ENCODE measurements at regions not wholly inside any gene's neighbourhood (a gene's known extent, or its start where the extent isn't known, plus 50 kb on each side); places are given as distances from the start of the nearest gene placed in this dataset.

GRCh38 chr1:223445402-223445801 is 52.2 kb downstream of the CCDC185 start:
- no peak for DNase-seq

DNA sequence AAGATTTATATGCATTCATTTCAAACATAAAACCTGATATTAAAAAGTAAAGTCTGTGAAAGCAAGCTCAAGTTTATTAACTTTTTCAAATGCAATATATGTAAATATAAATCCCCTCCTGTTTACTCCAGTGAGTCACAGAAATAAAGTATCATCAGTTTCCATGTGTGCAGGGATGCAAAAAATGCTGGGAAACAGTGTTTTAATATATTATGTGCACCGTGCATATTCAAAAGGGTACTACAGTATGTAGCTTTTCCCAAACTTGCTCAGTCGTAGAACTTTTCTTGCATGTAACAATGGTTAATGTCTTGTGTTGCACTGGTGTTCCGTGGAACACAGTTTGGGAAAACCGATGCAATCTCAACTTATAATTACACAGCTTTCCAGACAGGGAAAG is 60.7 kb downstream of the CCDC185 start:
- no peak for DNase-seq

DNA sequence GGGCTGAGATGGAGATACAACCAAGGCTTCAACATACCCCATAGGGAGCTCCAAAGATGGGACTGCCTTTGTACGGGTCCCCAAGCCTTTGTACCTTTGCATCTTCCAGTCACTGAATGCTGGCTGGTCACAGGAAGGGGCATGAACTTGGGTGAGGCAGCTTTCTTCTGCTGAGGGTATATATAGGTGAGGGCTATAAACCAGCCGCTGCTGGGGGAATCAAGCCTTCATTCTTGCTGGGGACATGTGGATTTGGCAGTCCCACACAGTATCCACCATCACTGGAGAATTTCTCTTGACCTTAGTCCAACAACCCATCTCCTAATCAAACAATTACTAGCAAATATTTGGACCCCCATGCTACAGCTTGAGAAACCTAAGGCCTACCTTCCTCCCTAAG is 61.7 kb downstream of the CCDC185 start:
- no peak for DNase-seq

GRCh38 chr1:223455470-223455869 is 62.3 kb downstream of the CCDC185 start:
- DNase-seq: no peak

GRCh38 chr1:223456747-223457146 is 63.5 kb downstream of the CCDC185 start:
- no peak for DNase-seq

DNA sequence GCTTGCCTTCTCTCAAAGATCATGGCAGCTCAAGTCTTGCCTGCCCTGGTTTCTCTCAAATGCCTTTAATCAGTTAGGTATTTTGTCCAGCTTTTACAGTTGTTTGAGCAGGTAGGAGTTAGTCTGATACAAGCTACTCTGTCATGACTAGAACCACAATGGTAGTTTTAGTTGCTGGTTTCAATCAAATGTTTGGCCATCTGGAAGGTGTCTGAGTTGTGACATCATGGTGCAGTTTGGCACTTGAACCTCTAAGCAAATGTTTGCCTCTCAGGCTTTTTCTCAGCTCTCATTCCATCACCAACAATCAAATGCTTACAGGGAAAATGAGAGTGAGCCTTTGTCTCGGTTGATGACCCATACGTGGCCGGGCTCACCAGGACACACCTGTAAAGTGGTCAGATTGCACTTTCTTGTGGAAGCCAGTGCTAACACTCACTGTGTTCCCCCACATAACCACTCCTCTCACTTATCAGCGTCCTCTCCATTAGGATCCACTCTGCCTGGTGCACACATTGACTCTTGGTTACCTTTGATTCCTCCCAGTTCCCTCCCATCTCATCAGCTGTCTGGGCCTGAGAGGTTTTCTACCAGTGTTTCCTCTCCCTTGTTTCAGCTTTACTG is 67.5 kb downstream of the CCDC185 start:
- no peak for DNase-seq

- no peak for DNase-seq
Measured at GRCh38 chr1:223462047-223462630, 68.9 kb downstream of the CCDC185 start.

- DNase-seq: no peak
Measured at GRCh38 chr1:223462866-223463404, 69.7 kb downstream of the CCDC185 start.

DNA sequence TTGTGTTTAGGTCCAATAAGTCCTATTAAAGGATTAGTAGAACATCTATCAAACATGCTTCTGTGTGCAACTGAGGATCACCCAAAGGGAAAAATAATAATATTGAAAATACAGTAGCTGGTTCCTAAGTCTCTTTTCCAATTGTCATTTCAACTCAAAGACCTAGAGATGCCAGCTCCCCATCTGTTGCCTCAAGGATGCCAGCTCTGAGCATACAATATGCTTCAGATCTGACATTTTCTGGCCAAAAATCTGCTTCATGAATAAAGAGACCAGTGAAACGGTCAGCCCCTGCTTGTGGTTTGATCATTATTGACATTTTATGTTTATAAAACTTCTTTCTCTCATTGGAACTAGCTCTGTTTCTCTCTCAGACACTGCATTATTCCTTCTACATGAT is 72.9 kb downstream of the CCDC185 start:
- DNase-seq: no peak

GRCh38 chr1:223471566-223471965 is 78.4 kb downstream of the CCDC185 start:
- DNase-seq: no peak

DNA sequence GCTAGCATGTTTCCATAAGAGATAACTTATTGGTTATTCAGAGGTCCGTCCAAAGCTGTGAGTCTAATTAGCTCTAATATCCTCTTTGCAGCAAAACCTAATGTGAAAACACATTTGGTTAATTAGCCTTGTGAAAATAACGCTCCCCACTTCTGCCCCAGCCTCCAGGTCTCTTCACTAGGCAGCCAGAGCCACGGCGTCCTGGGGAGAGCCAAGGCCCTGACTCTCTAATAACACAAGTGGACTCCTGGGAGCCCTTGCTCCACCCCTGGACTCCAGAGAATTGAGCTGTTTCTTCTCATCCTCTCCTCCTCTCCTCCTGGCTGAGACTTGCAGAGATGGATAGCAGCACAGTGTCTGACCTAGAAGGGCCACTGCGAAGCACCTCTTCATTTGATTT is 78.8 kb downstream of the CCDC185 start:
- DNase-seq: no peak

DNA sequence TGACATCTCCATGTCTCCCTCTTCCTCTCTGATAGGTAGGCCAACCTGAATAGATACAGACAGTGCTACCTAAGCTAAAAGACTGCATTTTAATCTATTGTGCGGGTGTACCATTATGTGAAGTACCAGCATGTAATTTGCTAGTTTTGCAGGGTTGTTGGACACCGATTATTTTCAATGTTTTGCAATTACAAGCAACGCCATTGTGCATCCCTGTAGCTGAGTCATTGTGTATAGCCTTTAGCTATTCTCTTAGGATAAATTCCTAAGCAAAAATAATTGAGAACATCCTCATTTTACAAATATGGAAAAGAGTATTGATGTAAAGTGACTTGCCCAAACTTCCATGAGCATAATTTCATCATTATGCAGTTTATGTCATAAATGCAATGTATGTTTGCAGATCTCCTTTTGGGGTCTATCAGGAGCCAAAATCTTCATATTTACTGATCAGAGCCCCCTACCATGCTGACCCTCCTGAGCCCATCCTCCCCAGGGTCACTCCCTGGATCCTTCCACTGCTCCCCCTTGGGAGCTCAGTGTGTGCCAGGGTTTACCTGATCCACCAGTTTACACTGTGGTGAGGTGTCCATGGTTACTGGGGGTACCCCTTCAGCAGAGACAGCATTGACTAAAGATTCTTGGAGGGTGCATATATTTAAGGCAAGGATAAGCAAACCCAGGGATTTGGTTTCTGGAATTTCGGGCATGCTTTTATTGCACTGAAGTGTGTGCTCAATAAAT is 80.6 kb downstream of the CCDC185 start:
- no peak for DNase-seq

DNA sequence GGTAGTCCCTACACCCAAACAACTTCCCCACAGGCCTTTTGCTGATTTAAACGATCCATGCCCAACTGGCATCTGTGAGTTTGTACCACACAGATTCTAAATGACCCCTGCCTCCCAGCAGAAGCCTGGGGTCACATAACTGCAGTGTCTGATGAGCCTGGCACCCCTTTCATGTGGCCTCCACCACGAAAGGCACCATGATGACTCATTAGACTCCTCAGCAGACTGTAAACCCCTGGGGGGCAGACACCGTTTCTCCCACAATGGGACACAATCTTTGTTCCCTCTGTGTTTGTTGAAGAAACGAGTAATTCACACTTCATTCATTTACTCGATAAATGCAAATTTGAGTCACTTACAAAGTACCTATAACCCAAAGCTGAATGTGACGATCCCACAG is 81.6 kb downstream of the CCDC185 start:
- no peak for DNase-seq

- DNase-seq: no peak
Measured at GRCh38 chr1:223477456-223477855, 84.2 kb downstream of the CCDC185 start.

DNA sequence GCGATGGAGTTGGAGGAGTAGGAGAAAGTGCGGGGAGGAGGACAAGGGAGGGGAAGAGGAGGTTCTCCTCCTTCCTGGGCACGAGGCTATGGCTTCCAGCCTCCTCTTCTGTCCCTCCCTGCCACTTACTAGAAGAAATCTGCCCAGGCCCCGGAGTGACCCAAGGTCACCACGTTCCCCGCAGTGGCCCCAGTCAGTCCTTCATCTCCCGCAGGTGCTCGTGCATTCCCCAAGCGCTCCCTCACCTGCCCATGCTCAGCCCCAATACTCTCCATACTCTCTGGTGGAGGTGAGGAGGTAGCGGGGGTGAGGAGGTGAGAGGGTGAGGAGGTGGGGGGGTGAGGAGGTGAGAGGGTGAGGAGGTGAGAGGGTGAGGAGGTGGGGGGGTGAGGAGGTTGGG is 85.4 kb downstream of the CCDC185 start:
- no peak for DNase-seq

- DNase-seq: no peak
Measured at GRCh38 chr1:223479261-223479660, 86.0 kb downstream of the CCDC185 start.

GRCh38 chr1:223479718-223480425 is 86.7 kb downstream of the CCDC185 start:
- no peak for DNase-seq

- no peak for DNase-seq
Measured at GRCh38 chr1:223482132-223482531, 88.9 kb downstream of the CCDC185 start.

- no peak for DNase-seq
Measured at GRCh38 chr1:223482766-223483165, 89.6 kb downstream of the CCDC185 start.

DNA sequence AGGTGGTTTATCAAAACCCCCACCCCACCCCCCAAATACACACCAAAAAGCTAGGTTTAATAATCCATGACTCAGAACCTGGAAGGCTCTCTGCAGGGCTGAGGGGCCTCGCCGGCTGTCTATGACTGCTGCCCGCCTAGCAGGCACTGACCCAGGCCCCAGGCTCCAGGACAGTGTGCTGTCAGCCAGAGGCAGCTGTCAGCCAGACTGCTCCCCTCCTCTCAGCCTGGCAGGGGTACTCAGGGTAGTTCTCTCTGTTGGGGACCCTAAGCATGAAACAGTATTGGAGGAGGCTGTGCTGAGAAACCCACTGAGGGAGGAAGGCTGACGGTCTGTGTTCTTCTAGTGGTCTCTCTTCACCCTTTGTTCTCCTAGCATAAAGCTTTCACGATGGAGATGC is 90.3 kb downstream of the CCDC185 start:
- no peak for DNase-seq

DNA sequence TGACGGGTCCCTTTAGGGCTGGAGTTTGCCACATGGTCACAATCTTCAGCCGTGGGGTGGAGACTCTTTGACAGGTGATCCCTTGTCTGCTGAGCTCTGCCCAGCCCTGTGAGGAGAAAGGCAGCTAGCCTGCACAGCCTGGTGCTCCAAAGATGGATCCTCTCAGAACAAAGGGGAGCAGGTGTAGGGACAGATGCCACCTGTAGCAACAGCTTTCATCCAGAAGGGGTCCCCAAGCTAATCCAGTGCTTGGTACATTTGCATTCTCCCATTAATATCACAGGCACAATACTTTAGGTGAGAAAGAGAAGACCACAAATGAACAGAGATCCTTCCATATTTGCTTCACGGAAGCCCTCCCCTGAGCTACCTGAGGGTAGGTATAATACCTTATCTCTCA is 93.2 kb downstream of the CCDC185 start:
- peak; percentile 11 for DNase-seq

DNA sequence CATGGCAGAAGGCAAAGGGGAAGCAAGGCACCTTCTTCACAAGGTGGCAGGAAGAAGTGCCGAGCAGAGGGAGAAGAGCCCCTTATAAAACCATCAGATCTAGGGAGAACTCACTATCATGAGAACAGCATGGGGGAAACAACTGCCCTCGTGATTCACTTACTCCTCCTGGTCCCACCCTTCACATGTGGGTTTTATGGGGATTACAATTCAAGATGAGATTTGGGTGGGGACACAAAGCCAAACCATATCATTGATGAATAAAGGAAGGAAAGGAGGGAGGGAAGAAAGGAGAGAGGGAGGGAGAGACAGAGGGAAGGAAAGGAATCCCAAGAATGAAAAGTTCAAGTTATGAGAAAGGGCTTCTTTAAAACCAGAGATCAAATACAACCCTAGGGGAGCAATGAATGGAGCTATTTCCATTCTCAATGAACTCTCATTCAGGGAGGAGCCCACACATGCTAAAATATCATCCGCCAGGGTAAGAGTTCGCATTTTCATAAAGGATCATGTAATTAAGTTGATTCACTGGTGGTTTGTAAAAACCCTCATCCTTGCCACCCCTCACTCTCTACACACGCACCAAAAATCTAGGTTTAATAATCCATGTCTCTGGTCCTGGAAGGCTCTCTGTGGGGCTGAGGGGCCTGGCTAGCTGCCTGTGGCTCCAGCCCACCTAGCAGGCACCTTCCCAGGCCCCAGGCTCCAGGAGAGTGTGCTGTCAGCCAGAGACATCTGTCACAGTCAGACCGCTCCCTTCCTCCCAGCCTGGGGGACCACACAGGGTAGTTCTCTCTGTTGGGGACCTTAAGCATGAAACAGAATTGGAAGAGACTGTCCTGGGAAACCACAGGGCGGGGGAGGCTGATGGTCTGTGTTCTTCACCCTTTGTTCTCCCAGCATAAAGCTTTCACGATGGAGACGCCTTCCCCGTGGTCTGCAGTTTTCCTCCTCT is 94.0 kb downstream of the CCDC185 start:
- no peak for DNase-seq
